Upper lobe of left lung (tissue), 6 donors: ENCODE measurements at regions not wholly inside any gene's neighbourhood (a gene's known extent, or its start where the extent isn't known, plus 50 kb on each side); places are given as distances from the start of the nearest gene placed in this dataset.

Source experiments
- ATAC-seq, 2 donors: fragments of 200-7000 bp; cut with Tn5 transposase; one replicate each; pipeline ENCODE4 v1.9.1; 2022; ENCODE audit warnings: mild to moderate bottlenecking in 2 of 2, moderate library complexity in 2 of 2; ENCODE audit not compliant: low FRiP score in 2 of 2
- DNase-seq, 2 donors: peaks; one replicate each; pipeline ENCODE4 v3.0.0-alpha.2; 2019 to 2020
- H3K27ac ChIP-seq, 4 donors: fragments of 200-600 bp; sonication (generic); one replicate each; pipeline ENCODE4 v1.5.1; 2016 to 2019
- H3K27me3 ChIP-seq, 4 donors: fragments of 200-600 bp; sonication (generic); one replicate each; pipeline ENCODE4 v1.5.1; 2017 to 2019
- H3K36me3 ChIP-seq, 4 donors: fragments of 200-600 bp; sonication (generic); one replicate each; pipeline ENCODE4 v1.5.1; 2016 to 2019
- H3K4me1 ChIP-seq, 4 donors: fragments of 200-600 bp; sonication (generic); one replicate each; pipeline ENCODE4 v1.5.1; 2018 to 2019
- H3K4me3 ChIP-seq, 4 donors: fragments of 200-600 bp; sonication (generic); one replicate each; pipeline ENCODE4 v1.5.1; 2017 to 2019; ENCODE audit warnings: mild to moderate bottlenecking in 2 of 4, moderate library complexity in 1 of 4
- H3K9me3 ChIP-seq, 4 donors: fragments of 200-600 bp; sonication (generic); one replicate each; pipeline ENCODE4 v1.5.1; 2018 to 2019
- EP300 ChIP-seq, 4 donors: sonication (generic); formaldehyde crosslinking; IDR thresholded peaks; one replicate each; pipeline ENCODE4 v1.5.1; 2017; ENCODE audit warnings: antibody characterized with exemption in 4 of 4, control low read depth in 2 of 4
- POLR2A ChIP-seq, 4 donors: fragments of 450-650 bp; IDR thresholded peaks; one replicate each; pipeline ENCODE4 v1.5.1; 2016 to 2017; ENCODE audit warnings: antibody characterized with exemption in 4 of 4, mild to moderate bottlenecking in 2 of 4
- POLR2AphosphoS5 ChIP-seq, 2 donors: sonication (generic); formaldehyde crosslinking; IDR thresholded peaks; one replicate each; pipeline ENCODE4 v1.5.1; 2017; ENCODE audit warnings: antibody characterized with exemption in 2 of 2
- WGBS, 2 donors: methylation state at CpG; one replicate each; pipeline ENCODE4 v1.1.5; 2017 to 2018; 5-methylcytosine and 5-hydroxymethylcytosine counted together
- TF ChIP-seq, protein P1 (sequence below), 6 experiments: fragments of 450-650 bp in 4 of 6; fragments of 200-600 bp in 2 of 6; sonication (generic) in 2 of 6; IDR thresholded peaks; one replicate each; pipeline ENCODE4 v1.5.1; 2016 to 2019; ENCODE audit warnings: antibody characterized with exemption in 6 of 6
- donor health status: DM: no; HTN: no; CAD: no; lungs with moderate emphysema.
- donor health status: DM: no; HTN: yes; CAD: no; lungs with severe emphysema.

GRCh38 chr4:64713256-64713840 lies 304.1 kb upstream of the TECRL start:
- ATAC-seq (no peak), DNase-seq (no peak)
- H3K4me3 ChIP-seq, result no peak overlapping the region
- no peaks in the 10 kb centered on the region for H3K9me3 ChIP-seq
- H3K27ac ChIP-seq, result no peak overlapping the region
- no peaks in the 10 kb centered on the region for H3K4me1 ChIP-seq
- H3K27me3 ChIP-seq, result no peaks in the 10 kb centered on the region
- no peak for TF ChIP-seq POLR2A (IDR thresholded peaks at IDR 0.05)
- TF ChIP-seq, protein P1, sequence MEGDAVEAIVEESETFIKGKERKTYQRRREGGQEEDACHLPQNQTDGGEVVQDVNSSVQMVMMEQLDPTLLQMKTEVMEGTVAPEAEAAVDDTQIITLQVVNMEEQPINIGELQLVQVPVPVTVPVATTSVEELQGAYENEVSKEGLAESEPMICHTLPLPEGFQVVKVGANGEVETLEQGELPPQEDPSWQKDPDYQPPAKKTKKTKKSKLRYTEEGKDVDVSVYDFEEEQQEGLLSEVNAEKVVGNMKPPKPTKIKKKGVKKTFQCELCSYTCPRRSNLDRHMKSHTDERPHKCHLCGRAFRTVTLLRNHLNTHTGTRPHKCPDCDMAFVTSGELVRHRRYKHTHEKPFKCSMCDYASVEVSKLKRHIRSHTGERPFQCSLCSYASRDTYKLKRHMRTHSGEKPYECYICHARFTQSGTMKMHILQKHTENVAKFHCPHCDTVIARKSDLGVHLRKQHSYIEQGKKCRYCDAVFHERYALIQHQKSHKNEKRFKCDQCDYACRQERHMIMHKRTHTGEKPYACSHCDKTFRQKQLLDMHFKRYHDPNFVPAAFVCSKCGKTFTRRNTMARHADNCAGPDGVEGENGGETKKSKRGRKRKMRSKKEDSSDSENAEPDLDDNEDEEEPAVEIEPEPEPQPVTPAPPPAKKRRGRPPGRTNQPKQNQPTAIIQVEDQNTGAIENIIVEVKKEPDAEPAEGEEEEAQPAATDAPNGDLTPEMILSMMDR (IDR thresholded peaks at IDR 0.05), result peak in 1 of 6 experiments; percentile 16
- H3K36me3 ChIP-seq, result no peaks in the 10 kb centered on the region
- WGBS, 2 donors, result 0 to 4% methylated on average over 2 of the region's 2 CpGs

DNA sequence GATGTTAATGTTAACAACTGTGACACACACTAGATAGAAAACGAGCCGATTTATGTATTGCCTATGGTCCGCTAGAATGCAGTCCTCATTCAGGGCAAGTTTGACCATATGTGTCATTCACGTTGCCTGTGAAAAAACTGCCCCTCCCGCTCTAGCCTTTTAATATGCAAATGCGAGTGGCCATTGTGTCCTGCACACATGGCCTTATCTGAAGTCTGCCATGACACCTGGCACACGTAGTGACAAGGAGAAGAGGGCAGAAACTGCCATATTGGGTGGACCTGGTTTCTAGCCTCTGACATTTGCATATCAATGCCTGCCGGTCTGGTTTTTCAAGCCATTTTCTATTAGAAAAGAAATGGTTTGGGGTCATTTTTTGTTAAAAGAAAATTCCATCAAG lies 303.3 kb upstream of the TECRL start:
- TF ChIP-seq POLR2A (IDR thresholded peaks at IDR 0.05) (no peak), EP300 (IDR thresholded peaks at IDR 0.05) (no peak), POLR2AphosphoS5 (IDR thresholded peaks at IDR 0.05) (no peak)
- TF ChIP-seq, protein P1 (IDR thresholded peaks at IDR 0.05), result no peak
- WGBS, 2 donors, result 69 to 76% methylated on average over 8 of the region's 8 CpGs
- H3K9me3 ChIP-seq, result no peaks in the 10 kb centered on the region
- ATAC-seq, result no peak
- no peak overlapping the region for H3K4me3 ChIP-seq
- no peaks in the 10 kb centered on the region for H3K36me3 ChIP-seq
- no peaks in the 10 kb centered on the region for H3K27me3 ChIP-seq
- DNase-seq, result no peak
- no peak overlapping the region for H3K27ac ChIP-seq
- no peaks in the 10 kb centered on the region for H3K4me1 ChIP-seq

GRCh38 chr4:64705989-64706388 lies 296.7 kb upstream of the TECRL start:
- 91 to 93% methylated on average over 3 of the region's 3 CpGs for WGBS, 2 donors
- Histone ChIP-seq H3K36me3 (no peaks in the 10 kb centered on the region), H3K4me1 (no peaks in the 10 kb centered on the region), H3K27me3 (no peaks in the 10 kb centered on the region), H3K27ac (no peak overlapping the region), H3K4me3 (no peak overlapping the region), H3K9me3 (no peaks in the 10 kb centered on the region)
- TF ChIP-seq, protein P1 (IDR thresholded peaks at IDR 0.05), result no peak
- TF ChIP-seq EP300 (IDR thresholded peaks at IDR 0.05) (no peak), POLR2AphosphoS5 (IDR thresholded peaks at IDR 0.05) (no peak), POLR2A (IDR thresholded peaks at IDR 0.05) (no peak)
- DNase-seq, result no peak
- no peak for ATAC-seq

DNA sequence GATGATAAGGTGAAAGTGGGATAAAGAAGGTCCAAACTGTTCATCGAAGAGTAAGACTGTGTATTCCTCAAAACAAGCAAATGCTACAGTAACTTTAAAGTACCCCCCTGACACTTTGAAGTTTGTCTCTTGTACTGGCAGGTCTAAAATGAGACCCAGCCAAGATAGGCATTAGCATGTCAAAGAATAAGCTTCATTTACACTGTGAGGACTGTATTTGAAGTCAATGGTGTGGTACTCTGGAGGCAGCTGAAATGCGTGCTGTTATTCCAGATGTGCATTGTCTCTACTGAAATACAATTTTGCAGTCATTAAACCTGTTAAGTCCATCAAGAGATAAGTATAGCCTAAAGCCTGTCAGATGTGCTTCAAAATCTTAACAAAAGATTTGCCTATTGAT lies 288.9 kb upstream of the TECRL start:
- no peak for DNase-seq
- Histone ChIP-seq H3K27ac (no peak overlapping the region), H3K9me3 (no peaks in the 10 kb centered on the region), H3K27me3 (no peaks in the 10 kb centered on the region), H3K36me3 (no peaks in the 10 kb centered on the region), H3K4me3 (no peak overlapping the region), H3K4me1 (no peaks in the 10 kb centered on the region)
- WGBS, 2 donors, result 66 to 89% methylated on average over 2 of the region's 2 CpGs
- ATAC-seq, result no peak
- no peak for TF ChIP-seq POLR2A (IDR thresholded peaks at IDR 0.05)
- TF ChIP-seq EP300 (IDR thresholded peaks at IDR 0.05), result no peak
- no peak for TF ChIP-seq POLR2AphosphoS5 (IDR thresholded peaks at IDR 0.05)
- TF ChIP-seq, protein P1 (IDR thresholded peaks at IDR 0.05), result no peak

DNA sequence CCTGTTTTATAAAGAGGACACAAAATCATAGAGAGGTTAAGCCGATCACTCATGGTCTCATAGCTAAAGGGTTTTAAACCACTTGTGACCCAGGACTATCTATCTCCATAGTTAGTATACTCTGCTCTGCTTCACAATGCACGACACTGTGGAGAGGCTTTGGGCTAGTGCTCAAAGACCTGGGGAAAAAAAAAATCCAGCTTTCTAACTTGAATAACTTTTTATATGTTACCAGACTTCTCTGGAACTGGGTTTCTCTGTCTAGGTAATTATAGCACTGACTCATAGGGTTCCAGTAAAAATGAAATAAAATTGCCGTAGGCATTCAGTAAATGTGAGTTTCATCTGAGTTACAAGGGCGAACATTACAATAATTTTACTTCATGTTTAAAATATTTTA lies 273.7 kb upstream of the TECRL start:
- Histone ChIP-seq H3K27me3 (no peaks in the 10 kb centered on the region), H3K9me3 (peaks cover 0 to 10% (median 0%) of the 10 kb centered on the region in 4 donors), H3K4me3 (no peak overlapping the region), H3K27ac (no peak overlapping the region), H3K4me1 (no peaks in the 10 kb centered on the region), H3K36me3 (no peaks in the 10 kb centered on the region)
- DNase-seq, result no peak
- 80 to 89% methylated on average over 4 of the region's 4 CpGs for WGBS, 2 donors
- TF ChIP-seq POLR2A (IDR thresholded peaks at IDR 0.05), result no peak
- TF ChIP-seq, protein P1 (IDR thresholded peaks at IDR 0.05), result no peak
- no peak for TF ChIP-seq POLR2AphosphoS5 (IDR thresholded peaks at IDR 0.05)
- no peak for TF ChIP-seq EP300 (IDR thresholded peaks at IDR 0.05)
- no peak for ATAC-seq
